Left hindlimb (tissue), 1 donor: ENCODE measurements at regions not wholly inside any gene's neighbourhood (a gene's known extent, or its start where the extent isn't known, plus 50 kb on each side); places are given as distances from the start of the nearest gene placed in this dataset.
"Not testable (repeated sequence)": the region's sequence is repeated elsewhere in the genome, so short reads cannot be mapped to it uniquely, and the experiment has no call there.

Source experiments
- DNase-seq: peaks from one replicate; pipeline ENCODE4 v3.0.0-alpha.2; 2018

GRCh38 chr12:46667551-46667950 is 158.2 kb downstream of the SLC38A4 start:
- DNase-seq = no peak

GRCh38 chr12:46664761-46665287 is 161.0 kb downstream of the SLC38A4 start:
- DNase-seq = no peak

GRCh38 chr12:46663318-46663717 is 162.5 kb downstream of the SLC38A4 start:
- no peak for DNase-seq

GRCh38 chr12:46661110-46661845 is 164.5 kb downstream of the SLC38A4 start:
- DNase-seq = no peak

GRCh38 chr12:46660719-46661109 is 165.1 kb downstream of the SLC38A4 start:
- DNase-seq = no peak

- no peak for DNase-seq
Measured at GRCh38 chr12:46660276-46660675, 165.5 kb downstream of the SLC38A4 start.

- DNase-seq = no peak
Measured at GRCh38 chr12:46659824-46660223, 166.0 kb downstream of the SLC38A4 start.

- no peak for DNase-seq
Measured at GRCh38 chr12:46659032-46659650, 166.7 kb downstream of the SLC38A4 start.

- DNase-seq = no peak
Measured at GRCh38 chr12:46657453-46658411, 168.1 kb downstream of the SLC38A4 start.

- not testable (repeated sequence) for DNase-seq
Measured at GRCh38 chr12:46655984-46656383, 169.8 kb downstream of the SLC38A4 start.

GRCh38 chr12:46653311-46653710 is 172.5 kb downstream of the SLC38A4 start:
- DNase-seq = no peak

- no peak for DNase-seq
Measured at GRCh38 chr12:46652692-46653091, 173.1 kb downstream of the SLC38A4 start.

- DNase-seq = no peak
Measured at GRCh38 chr12:46650688-46651087, 175.1 kb downstream of the SLC38A4 start.

- DNase-seq = no peak
Measured at GRCh38 chr12:46649433-46649832, 176.4 kb downstream of the SLC38A4 start.

GRCh38 chr12:46647034-46647433 is 178.8 kb downstream of the SLC38A4 start:
- no peak for DNase-seq

- DNase-seq = not testable (repeated sequence)
Measured at GRCh38 chr12:46641649-46642048, 184.1 kb downstream of the SLC38A4 start.

GRCh38 chr12:46635818-46636217 is 190.0 kb downstream of the SLC38A4 start:
- DNase-seq = no peak

- DNase-seq = no peak
Measured at GRCh38 chr12:46629331-46630229, 196.2 kb downstream of the SLC38A4 start.

GRCh38 chr12:46628176-46628575 is 197.6 kb downstream of the SLC38A4 start:
- no peak for DNase-seq

GRCh38 chr12:46627686-46628085 is 198.1 kb downstream of the SLC38A4 start:
- DNase-seq = no peak

GRCh38 chr12:46619474-46619873 is 206.3 kb downstream of the SLC38A4 start:
- DNase-seq = not testable (repeated sequence)

GRCh38 chr12:46617737-46618136 is 208.1 kb downstream of the SLC38A4 start:
- DNase-seq = not testable (repeated sequence)
